ENCODE measurements at regions not wholly inside any gene's neighbourhood (a gene's known extent, or its start where the extent isn't known, plus 50 kb on each side); places are given as distances from the start of the nearest gene placed in this dataset.

- TF ChIP-seq GATA2 (IDR thresholded peaks at IDR 0.05; ENCODE audit: low read depth, low read length) (no peak), GATA3 (IDR thresholded peaks at IDR 0.05; ENCODE audit: low read depth, low read length) (no peak)
These were observed 52.6 kb upstream of the C14orf180 start for GRCh38 chr14:104526723-104527645.
